Heart right ventricle (tissue), 16 donors: ENCODE measurements at regions not wholly inside any gene's neighbourhood (a gene's known extent, or its start where the extent isn't known, plus 50 kb on each side); places are given as distances from the start of the nearest gene placed in this dataset.

Source experiments
- ATAC-seq, 8 donors: fragments of 200-7000 bp; cut with Tn5 transposase; one replicate each; pipeline ENCODE4 v1.9.1; 2020; ENCODE audit warnings: mild to moderate bottlenecking in 8 of 8, moderate library complexity in 8 of 8, moderate number of reproducible peaks in 1 of 8
- DNase-seq, 2 donors: peaks; one replicate each; pipeline ENCODE4 v3.0.0-alpha.2; 2020
- H3K27ac ChIP-seq, 10 donors: fragments of 200-600 bp; sonication (generic) in 2 of 10; one replicate each; pipeline versions ENCODE4 v1.5.0 to v1.8.0; 2020 to 2022; ENCODE audit warnings: mild to moderate bottlenecking in 3 of 10
- H3K27me3 ChIP-seq, 7 donors: fragments of 200-600 bp; one replicate each; pipeline ENCODE4 v1.8.0; 2021 to 2022; ENCODE audit warnings: mild to moderate bottlenecking in 2 of 7
- H3K36me3 ChIP-seq, 9 donors: fragments of 200-600 bp; sonication (generic) in 1 of 9; one replicate each; pipeline versions ENCODE4 v1.5.0 to v1.8.0; 2020 to 2022; ENCODE audit warnings: mild to moderate bottlenecking in 2 of 9
- H3K4me1 ChIP-seq, 9 donors: fragments of 200-600 bp; sonication (generic) in 1 of 9; one replicate each; pipeline versions ENCODE4 v1.5.0 to v1.8.0; 2020 to 2022; ENCODE audit warnings: mild to moderate bottlenecking in 4 of 9
- H3K4me3 ChIP-seq, 10 donors: fragments of 200-600 bp; sonication (generic) in 2 of 10; one replicate each; pipeline versions ENCODE4 v1.5.0 to v1.8.0; 2020 to 2022; ENCODE audit warnings: mild to moderate bottlenecking in 7 of 10, moderate library complexity in 2 of 10
- H3K9me3 ChIP-seq, 11 donors: fragments of 200-600 bp in 10 of 11; sonication (generic) in 2 of 11; one replicate each; pipeline versions ENCODE4 v1.5.0 to v1.8.0; 2013 to 2022; ENCODE audit warnings: mild to moderate bottlenecking in 2 of 11, control low read depth in 1 of 11, moderate library complexity in 1 of 11
- CTCF ChIP-seq, 9 donors: fragments of 200-600 bp; sonication (generic) in 2 of 9; IDR thresholded peaks; one replicate each; pipeline versions ENCODE4 v1.5.0 to v1.8.0; 2021 to 2022; ENCODE audit warnings: antibody characterized with exemption in 9 of 9, mild to moderate bottlenecking in 5 of 9, moderate library complexity in 1 of 9
- WGBS, 2 donors: extraction: QIAGEN DNeasy Blood & Tissue Kit; methylation state at CpG; one replicate each; pipeline ENCODE4 v1.1.7; 2013; ENCODE audit warnings: inconsistent platforms in 1 of 2; 5-methylcytosine and 5-hydroxymethylcytosine counted together
- intact Hi-C, 10 donors: fragments of 100-400 bp; cut with DNase I; formaldehyde crosslinking; loops; one replicate each; pipeline versions ENCODE4 v1.11.1 to v1.14.2; 2022
- donor health status: Arrhythmogenic right ventricular cardiomyopathy.
- donor health status: ischemic (EF 13 %, LVEDD 7.1; RV severe dilation, severe dysfunction).
- donor health status: healthy with polysubstance abuse.
- donor health status: DM: no; HTN: yes; CAD: no.
- donor health status: DM: no; HTN: no; CAD: no.
- donor health status: ischemic (EF 25% LVEDD 6.9; RV normal size, moderate dysfunction).
- donor health status: ischemic (EF 25% LVEDD 5.7; RV mildly dilated, moderate dysfunction).
- donor health status: healthy.
- donor health status: DM: yes; HTN: yes; CAD: no.
- donor health status: Ischemic cardiomyopathy.
- donor health status: ischemic (EF 35%, LVEDD 5.7; RV mildly dilated, moderate dysfunction).
- donor health status: nonischemic (EF 11% LVEDD 7.7; RV severe dilation, severe dysfunction).
- donor health status: DM: yes; HTN: yes; CAD: no.
- donor health status: PGD.
- donor health status: ischemic (EF 29% LVEDD 5.4; RV normal size, mild dysfunction).
- donor health status: nonischemic (EF 23%, LVEDD 6.1; RV moderate dilation, normal function).

GRCh38 chr4:124954046-124954445 is 241.5 kb upstream of the ANKRD50 start:
- ATAC-seq: no peak
- Histone ChIP-seq H3K4me3 (no peak overlapping the region), H3K9me3 (peaks cover 0 to 8% (median 0%) of the 10 kb centered on the region in 11 donors), H3K27ac (no peak overlapping the region), H3K36me3 (no peaks in the 10 kb centered on the region), H3K27me3 (no peaks in the 10 kb centered on the region), H3K4me1 (peaks cover 0 to 5% (median 0%) of the 10 kb centered on the region in 9 donors)
- DNase-seq: no peak
- no peak for TF ChIP-seq CTCF (IDR thresholded peaks at IDR 0.05)
- intact Hi-C loops: no loop called here
- 91 to 94% methylated on average over 1 of the region's 1 CpG for WGBS, 2 donors

- ATAC-seq: no peak
- no peak for DNase-seq
- intact Hi-C loops: no loop called here
- TF ChIP-seq CTCF (IDR thresholded peaks at IDR 0.05): no peak
- Histone ChIP-seq H3K27ac (no peak overlapping the region), H3K9me3 (peaks cover 0 to 8% (median 0%) of the 10 kb centered on the region in 11 donors), H3K4me1 (peaks cover 0 to 9% (median 0%) of the 10 kb centered on the region in 9 donors), H3K27me3 (no peaks in the 10 kb centered on the region), H3K4me3 (no peak overlapping the region), H3K36me3 (no peaks in the 10 kb centered on the region)
- 70 to 77% methylated on average over 4 of the region's 4 CpGs for WGBS, 2 donors
Measured at GRCh38 chr4:124953486-124953885, 241.0 kb upstream of the ANKRD50 start.

- Histone ChIP-seq H3K27me3 (no peaks in the 10 kb centered on the region), H3K9me3 (peaks cover 0 to 8% (median 0%) of the 10 kb centered on the region in 11 donors), H3K4me1 (peaks cover 0 to 9% (median 1%) of the 10 kb centered on the region in 9 donors), H3K36me3 (no peaks in the 10 kb centered on the region), H3K27ac (no peak overlapping the region), H3K4me3 (no peak overlapping the region)
- ATAC-seq (no peak), DNase-seq (no peak)
- intact Hi-C loops: no loop called here
- TF ChIP-seq CTCF (IDR thresholded peaks at IDR 0.05): no peak
Measured at GRCh38 chr4:124953061-124953460, 240.5 kb upstream of the ANKRD50 start.

GRCh38 chr4:124952601-124953000 is 240.1 kb upstream of the ANKRD50 start:
- Histone ChIP-seq H3K27ac (no peak overlapping the region), H3K4me1 (peaks cover 0 to 9% (median 3%) of the 10 kb centered on the region in 9 donors), H3K27me3 (no peaks in the 10 kb centered on the region), H3K4me3 (no peak overlapping the region), H3K9me3 (peaks cover 0 to 8% (median 0%) of the 10 kb centered on the region in 11 donors), H3K36me3 (no peaks in the 10 kb centered on the region)
- TF ChIP-seq CTCF (IDR thresholded peaks at IDR 0.05): no peak
- ATAC-seq (no peak), DNase-seq (no peak)
- intact Hi-C loops: no loop called here
